ENCODE measurements at regions not wholly inside any gene's neighbourhood (a gene's known extent, or its start where the extent isn't known, plus 50 kb on each side); places are given as distances from the start of the nearest gene placed in this dataset.

- TF ChIP-seq, protein P1, sequence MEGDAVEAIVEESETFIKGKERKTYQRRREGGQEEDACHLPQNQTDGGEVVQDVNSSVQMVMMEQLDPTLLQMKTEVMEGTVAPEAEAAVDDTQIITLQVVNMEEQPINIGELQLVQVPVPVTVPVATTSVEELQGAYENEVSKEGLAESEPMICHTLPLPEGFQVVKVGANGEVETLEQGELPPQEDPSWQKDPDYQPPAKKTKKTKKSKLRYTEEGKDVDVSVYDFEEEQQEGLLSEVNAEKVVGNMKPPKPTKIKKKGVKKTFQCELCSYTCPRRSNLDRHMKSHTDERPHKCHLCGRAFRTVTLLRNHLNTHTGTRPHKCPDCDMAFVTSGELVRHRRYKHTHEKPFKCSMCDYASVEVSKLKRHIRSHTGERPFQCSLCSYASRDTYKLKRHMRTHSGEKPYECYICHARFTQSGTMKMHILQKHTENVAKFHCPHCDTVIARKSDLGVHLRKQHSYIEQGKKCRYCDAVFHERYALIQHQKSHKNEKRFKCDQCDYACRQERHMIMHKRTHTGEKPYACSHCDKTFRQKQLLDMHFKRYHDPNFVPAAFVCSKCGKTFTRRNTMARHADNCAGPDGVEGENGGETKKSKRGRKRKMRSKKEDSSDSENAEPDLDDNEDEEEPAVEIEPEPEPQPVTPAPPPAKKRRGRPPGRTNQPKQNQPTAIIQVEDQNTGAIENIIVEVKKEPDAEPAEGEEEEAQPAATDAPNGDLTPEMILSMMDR (IDR thresholded peaks at IDR 0.05; ENCODE audit: low read depth, low read length): no peak
- no peak for DNase-seq (ENCODE audit: low read depth in 2 of 2)
- H3K4me3 ChIP-seq (replicated peaks in 1 of 2; ENCODE audit: low read depth in 2 of 2, low read length in 2 of 2): no peak overlapping the region
Measured at GRCh38 chr5:20660588-20660987, 672.6 kb upstream of the CDH18 start.

GRCh38 chr5:20656262-20656661 lies 668.3 kb upstream of the CDH18 start:
- H3K4me3 ChIP-seq (replicated peaks in 1 of 2; ENCODE audit: low read depth in 2 of 2, low read length in 2 of 2): no peak overlapping the region
- TF ChIP-seq, protein P1 (IDR thresholded peaks at IDR 0.05; ENCODE audit: low read depth, low read length): no peak
- DNase-seq (ENCODE audit: low read depth in 2 of 2): no peak

DNA sequence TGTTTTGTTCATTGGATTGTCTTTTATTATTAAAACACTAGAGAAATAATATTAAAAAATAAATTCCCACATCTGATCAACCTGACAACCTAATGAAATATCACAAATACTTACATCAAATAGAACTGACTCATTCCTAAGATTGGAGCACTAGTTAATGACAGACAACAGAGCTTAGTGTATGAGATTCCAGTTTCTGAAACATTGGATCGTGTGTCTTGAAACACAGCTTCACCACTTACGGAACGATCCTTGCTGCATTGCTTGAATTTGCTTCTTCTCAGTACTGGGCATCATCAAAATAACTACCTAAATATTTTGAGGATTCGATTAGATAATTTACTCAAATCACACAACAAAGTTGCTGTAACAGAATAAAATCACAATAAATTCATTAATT lies 667.2 kb upstream of the CDH18 start:
- DNase-seq (ENCODE audit: low read depth in 2 of 2): no peak
- TF ChIP-seq, protein P1 (IDR thresholded peaks at IDR 0.05; ENCODE audit: low read depth, low read length): no peak
- H3K4me3 ChIP-seq (replicated peaks in 1 of 2; ENCODE audit: low read depth in 2 of 2, low read length in 2 of 2): no peak overlapping the region

GRCh38 chr5:20654746-20655145 lies 666.7 kb upstream of the CDH18 start:
- H3K4me3 ChIP-seq (replicated peaks in 1 of 2; ENCODE audit: low read depth in 2 of 2, low read length in 2 of 2): no peak overlapping the region
- TF ChIP-seq, protein P1 (IDR thresholded peaks at IDR 0.05; ENCODE audit: low read depth, low read length): no peak
- no peak for DNase-seq (ENCODE audit: low read depth in 2 of 2)

GRCh38 chr5:20654033-20654432 lies 666.0 kb upstream of the CDH18 start:
- no peak for DNase-seq (ENCODE audit: low read depth in 2 of 2)
- TF ChIP-seq, protein P1 (IDR thresholded peaks at IDR 0.05; ENCODE audit: low read depth, low read length): no peak
- no peak overlapping the region for H3K4me3 ChIP-seq (replicated peaks in 1 of 2; ENCODE audit: low read depth in 2 of 2, low read length in 2 of 2)

DNA sequence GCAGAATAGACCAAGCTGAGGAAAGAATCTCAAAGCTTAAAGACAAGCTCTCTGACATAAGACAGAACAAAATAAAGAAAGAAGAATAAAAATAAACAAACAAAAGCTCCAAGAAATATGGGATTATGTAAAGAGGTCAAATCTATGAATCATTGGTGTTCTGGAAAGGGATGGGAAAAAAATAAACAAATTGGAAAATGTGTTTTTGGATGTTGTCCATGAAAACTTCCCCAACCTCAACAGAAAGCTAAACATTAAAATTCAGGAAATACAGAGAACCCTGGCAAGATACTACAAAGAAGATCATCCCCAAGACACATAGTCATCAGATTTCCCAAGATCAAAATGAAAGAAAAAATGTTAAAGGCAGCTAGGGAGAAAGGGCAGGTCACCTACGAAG lies 662.0 kb upstream of the CDH18 start:
- TF ChIP-seq, protein P1 (IDR thresholded peaks at IDR 0.05; ENCODE audit: low read depth, low read length): no peak
- no peak for DNase-seq (ENCODE audit: low read depth in 2 of 2)
- H3K4me3 ChIP-seq (replicated peaks in 1 of 2; ENCODE audit: low read depth in 2 of 2, low read length in 2 of 2): no peak overlapping the region

DNA sequence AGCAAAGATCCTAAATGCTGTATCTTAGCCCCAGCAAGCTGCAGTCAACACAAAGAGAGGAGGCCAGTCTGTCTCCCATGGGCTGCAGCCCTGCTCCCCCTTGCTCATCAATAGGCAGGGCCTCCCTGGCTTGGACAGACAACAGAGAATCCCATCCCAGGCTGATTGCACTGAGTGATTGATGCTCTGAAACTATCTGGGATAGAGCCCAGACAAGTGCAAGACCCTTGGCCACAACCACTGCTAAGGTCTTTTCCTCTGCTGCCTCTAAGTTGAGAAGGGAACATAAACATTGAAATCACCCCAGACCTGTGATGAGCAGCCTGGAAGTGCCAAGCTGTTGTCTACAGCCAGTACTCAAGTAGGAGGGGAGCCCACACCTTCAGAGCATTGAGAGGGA lies 661.0 kb upstream of the CDH18 start:
- H3K4me3 ChIP-seq (replicated peaks in 1 of 2; ENCODE audit: low read depth in 2 of 2, low read length in 2 of 2): no peak overlapping the region
- DNase-seq (ENCODE audit: low read depth in 2 of 2): no peak
- TF ChIP-seq, protein P1 (IDR thresholded peaks at IDR 0.05; ENCODE audit: low read depth, low read length): no peak
